Astrocyte (in vitro differentiated cells and primary cell): ENCODE measurements at regions not wholly inside any gene's neighbourhood (a gene's known extent, or its start where the extent isn't known, plus 50 kb on each side); places are given as distances from the start of the nearest gene placed in this dataset.

Source experiments
- DNase-seq: peaks from one replicate; pipeline ENCODE4 v3.0.0-alpha.2; 2010; ENCODE audit warnings: low read depth
- FAIRE-seq: peaks from 2 replicates; lab custom pipeline; 2011; peaks lifted over from hg19 to GRCh38; lab: Jason Lieb, UNC
- H2AFZ ChIP-seq: 2 replicates; pipeline ENCODE4 v1.6.0; 2012; ENCODE audit warnings: low read depth, low read length, inconsistent platforms
- H3K27ac ChIP-seq: 2 replicates; pipeline ENCODE4 v1.5.1; 2011; ENCODE audit warnings: low read depth, low read length, inconsistent platforms
- H3K27me3 ChIP-seq: 2 replicates; pipeline ENCODE4 v1.6.0; 2011; ENCODE audit warnings: low read length, inconsistent platforms; ENCODE audit not compliant: insufficient read depth
- H3K36me3 ChIP-seq: 2 replicates; pipeline ENCODE4 v1.5.1; 2011; ENCODE audit warnings: low read length, inconsistent platforms; ENCODE audit not compliant: insufficient read depth
- H3K4me1 ChIP-seq: 2 replicates; pipeline ENCODE4 v1.5.1; 2011; ENCODE audit warnings: low read length, inconsistent platforms; ENCODE audit not compliant: insufficient read depth
- H3K4me2 ChIP-seq: 2 replicates; pipeline ENCODE4 v1.6.0; 2012; ENCODE audit warnings: low read length, inconsistent platforms
- H3K4me3 ChIP-seq: 2 replicates; pipeline ENCODE4 v1.5.1; 2011; ENCODE audit warnings: low read depth, mild to moderate bottlenecking, low read length, inconsistent platforms; ENCODE audit not compliant: insufficient read depth
- H3K79me2 ChIP-seq: 2 replicates; pipeline ENCODE4 v1.6.0; 2012; ENCODE audit warnings: mild to moderate bottlenecking, low read length, inconsistent platforms; ENCODE audit not compliant: insufficient read depth
- H3K9ac ChIP-seq: 2 replicates; pipeline ENCODE4 v1.6.0; 2012; ENCODE audit warnings: mild to moderate bottlenecking, low read length, inconsistent platforms
- H3K9me3 ChIP-seq: 2 replicates; pipeline ENCODE4 v1.5.1; 2012; ENCODE audit warnings: low read depth, mild to moderate bottlenecking, low read length, inconsistent platforms; ENCODE audit not compliant: insufficient read depth
- H4K20me1 ChIP-seq: 2 replicates; pipeline ENCODE4 v1.6.0; 2012; ENCODE audit warnings: low read length, inconsistent platforms; ENCODE audit not compliant: insufficient read depth
- H3K27ac Mint-ChIP-seq: one replicate; pipeline ENCODE4 v1.8.0; 2021; ENCODE audit warnings: mild to moderate bottlenecking, mixed read lengths; ENCODE audit not compliant: unreplicated experiment
- H3K27me3 Mint-ChIP-seq: one replicate; pipeline ENCODE4 v1.8.0; 2021; ENCODE audit warnings: low read depth, mixed read lengths; ENCODE audit not compliant: unreplicated experiment
- H3K36me3 Mint-ChIP-seq: one replicate; pipeline ENCODE4 v1.8.0; 2021; ENCODE audit warnings: low read depth, mixed read lengths; ENCODE audit not compliant: unreplicated experiment
- H3K4me1 Mint-ChIP-seq: one replicate; pipeline ENCODE4 v1.8.0; 2021; ENCODE audit warnings: low read depth, mixed read lengths; ENCODE audit not compliant: unreplicated experiment
- H3K4me3 Mint-ChIP-seq: one replicate; pipeline ENCODE4 v1.8.0; 2021; ENCODE audit warnings: mild to moderate bottlenecking, moderate library complexity, mixed read lengths; ENCODE audit not compliant: unreplicated experiment
- H3K9me3 Mint-ChIP-seq: one replicate; pipeline ENCODE4 v1.8.0; 2021; ENCODE audit warnings: mild to moderate bottlenecking, mixed read lengths; ENCODE audit not compliant: unreplicated experiment
- EZH2 ChIP-seq: IDR thresholded peaks from 2 replicates; pipeline ENCODE4 v1.6.1; 2012; ENCODE audit warnings: mild to moderate bottlenecking, low read length, inconsistent platforms; ENCODE audit not compliant: insufficient read depth
- TF ChIP-seq, protein P1 (sequence below): IDR thresholded peaks from 2 replicates; pipeline ENCODE4 v1.5.1; 2011; ENCODE audit warnings: low read depth, mild to moderate bottlenecking, inconsistent platforms, low read length, moderate library complexity; ENCODE audit not compliant: insufficient read depth

GRCh38 chr10:131649617-131650016 is 251.2 kb upstream of the PPP2R2D start:
- H3K36me3 Mint-ChIP-seq, result no peaks in the 10 kb centered on the region
- Histone ChIP-seq H3K9me3 (peaks cover 25% of the 10 kb centered on the region), H3K27me3 (no peaks in the 10 kb centered on the region), H2AFZ (no peak overlapping the region), H3K9ac (no peak overlapping the region), H3K4me3 (no peak overlapping the region), H3K4me1 (no peaks in the 10 kb centered on the region), H3K79me2 (no peaks in the 10 kb centered on the region), H3K4me2 (no peak overlapping the region), H3K36me3 (no peaks in the 10 kb centered on the region), H4K20me1 (no peaks in the 10 kb centered on the region), H3K27ac (no peak overlapping the region)
- no peaks in the 10 kb centered on the region for H3K4me1 Mint-ChIP-seq
- DNase-seq (no peak), FAIRE-seq (no peak)
- no peak overlapping the region for H3K27ac Mint-ChIP-seq
- TF ChIP-seq, protein P1, sequence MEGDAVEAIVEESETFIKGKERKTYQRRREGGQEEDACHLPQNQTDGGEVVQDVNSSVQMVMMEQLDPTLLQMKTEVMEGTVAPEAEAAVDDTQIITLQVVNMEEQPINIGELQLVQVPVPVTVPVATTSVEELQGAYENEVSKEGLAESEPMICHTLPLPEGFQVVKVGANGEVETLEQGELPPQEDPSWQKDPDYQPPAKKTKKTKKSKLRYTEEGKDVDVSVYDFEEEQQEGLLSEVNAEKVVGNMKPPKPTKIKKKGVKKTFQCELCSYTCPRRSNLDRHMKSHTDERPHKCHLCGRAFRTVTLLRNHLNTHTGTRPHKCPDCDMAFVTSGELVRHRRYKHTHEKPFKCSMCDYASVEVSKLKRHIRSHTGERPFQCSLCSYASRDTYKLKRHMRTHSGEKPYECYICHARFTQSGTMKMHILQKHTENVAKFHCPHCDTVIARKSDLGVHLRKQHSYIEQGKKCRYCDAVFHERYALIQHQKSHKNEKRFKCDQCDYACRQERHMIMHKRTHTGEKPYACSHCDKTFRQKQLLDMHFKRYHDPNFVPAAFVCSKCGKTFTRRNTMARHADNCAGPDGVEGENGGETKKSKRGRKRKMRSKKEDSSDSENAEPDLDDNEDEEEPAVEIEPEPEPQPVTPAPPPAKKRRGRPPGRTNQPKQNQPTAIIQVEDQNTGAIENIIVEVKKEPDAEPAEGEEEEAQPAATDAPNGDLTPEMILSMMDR, result no peak
- no peak for TF ChIP-seq EZH2
- H3K9me3 Mint-ChIP-seq, result peaks cover 6% of the 10 kb centered on the region
- no peak overlapping the region for H3K4me3 Mint-ChIP-seq
- peaks cover 25% of the 10 kb centered on the region for H3K27me3 Mint-ChIP-seq

DNA sequence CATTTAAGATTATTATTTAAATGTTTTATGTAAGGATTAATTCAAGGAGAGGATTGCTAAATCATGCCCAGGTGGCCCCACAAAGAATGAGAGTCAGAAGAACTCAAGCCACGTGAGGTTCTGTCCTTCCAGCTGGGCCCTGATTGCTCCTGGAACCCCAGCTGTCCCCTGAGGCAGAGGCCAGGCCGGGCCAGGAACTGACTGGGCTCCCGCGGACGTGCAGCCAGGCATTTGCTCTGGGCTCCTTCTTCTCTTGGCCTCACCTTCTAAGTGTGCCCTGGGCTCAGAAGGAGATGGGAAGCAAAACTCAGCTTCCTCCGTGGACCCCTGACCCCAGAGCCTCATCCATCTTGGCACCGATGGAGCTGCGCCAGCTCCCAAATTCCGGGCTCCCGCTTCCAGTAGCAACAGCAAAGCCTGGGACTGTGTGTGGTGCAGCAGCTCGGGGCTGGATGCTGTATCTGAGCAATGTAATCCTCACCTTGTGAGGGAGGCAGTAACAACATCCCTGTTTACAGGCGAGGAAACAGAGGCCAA is 250.6 kb upstream of the PPP2R2D start:
- H3K4me1 Mint-ChIP-seq, result peaks cover 4% of the 10 kb centered on the region
- no peaks in the 10 kb centered on the region for H3K36me3 Mint-ChIP-seq
- Histone ChIP-seq H3K36me3 (no peaks in the 10 kb centered on the region), H3K4me3 (no peak overlapping the region), H4K20me1 (no peaks in the 10 kb centered on the region), H3K9ac (no peak overlapping the region), H3K27ac (no peak overlapping the region), H3K9me3 (peaks cover 25% of the 10 kb centered on the region), H3K4me2 (no peak overlapping the region), H3K27me3 (no peaks in the 10 kb centered on the region), H2AFZ (no peak overlapping the region), H3K79me2 (no peaks in the 10 kb centered on the region), H3K4me1 (no peaks in the 10 kb centered on the region)
- H3K9me3 Mint-ChIP-seq, result peaks cover 6% of the 10 kb centered on the region
- DNase-seq (no peak), FAIRE-seq (no peak)
- TF ChIP-seq, protein P1, result no peak
- TF ChIP-seq EZH2, result no peak
- H3K27ac Mint-ChIP-seq, result no peak overlapping the region
- no peak overlapping the region for H3K4me3 Mint-ChIP-seq
- peaks cover 27% of the 10 kb centered on the region for H3K27me3 Mint-ChIP-seq

DNA sequence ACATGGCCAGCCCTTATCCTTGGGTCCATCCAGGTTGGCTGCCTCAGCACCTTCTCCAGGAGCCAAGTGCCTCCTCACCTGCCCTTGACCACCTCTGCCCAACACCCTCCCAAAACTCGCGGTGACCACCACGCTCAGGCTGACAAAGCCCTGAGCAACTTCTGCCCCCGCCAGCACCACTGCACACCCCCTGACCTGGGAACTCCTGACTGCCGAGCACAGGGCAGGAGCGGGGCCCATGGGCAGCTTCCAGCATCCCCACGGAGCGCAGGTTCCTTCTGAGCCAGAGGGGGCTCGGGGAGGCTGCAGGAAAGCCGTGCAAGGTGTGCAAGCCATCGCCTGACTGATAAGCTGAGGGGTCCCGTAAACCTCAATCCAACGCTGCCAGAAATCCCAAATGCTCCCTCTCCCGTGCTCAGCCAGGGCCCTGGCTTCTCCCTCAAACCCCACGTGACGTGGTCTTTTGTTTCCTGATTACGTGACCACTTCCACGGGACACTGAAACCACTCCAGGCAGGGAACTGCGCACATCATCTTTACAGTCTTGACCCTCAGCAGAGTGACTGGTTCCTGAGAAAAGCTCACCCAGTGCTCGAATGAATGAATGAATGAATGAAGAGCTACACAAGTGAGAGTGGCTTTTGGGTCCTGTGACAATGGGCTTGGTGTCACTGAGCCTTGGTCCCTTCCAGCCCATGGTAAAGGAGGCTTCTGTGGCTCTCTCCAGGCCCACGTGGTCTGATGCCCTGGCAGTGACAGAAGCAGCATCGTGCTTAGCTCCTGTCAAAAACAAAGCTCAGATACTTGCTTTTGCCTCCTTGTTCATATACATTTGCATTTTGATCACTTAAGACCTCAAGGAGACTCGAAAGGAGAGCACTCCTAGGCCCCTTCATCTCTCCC is 249.8 kb upstream of the PPP2R2D start:
- Histone ChIP-seq H3K36me3 (no peaks in the 10 kb centered on the region), H3K27me3 (no peaks in the 10 kb centered on the region), H3K9me3 (peaks cover 20% of the 10 kb centered on the region), H4K20me1 (no peaks in the 10 kb centered on the region), H2AFZ (no peak overlapping the region), H3K4me3 (no peak overlapping the region), H3K4me2 (no peak overlapping the region), H3K27ac (no peak overlapping the region), H3K79me2 (no peaks in the 10 kb centered on the region), H3K9ac (no peak overlapping the region), H3K4me1 (no peaks in the 10 kb centered on the region)
- FAIRE-seq (no peak), DNase-seq (no peak)
- Mint-ChIP-seq H3K4me1 (peaks cover 6% of the 10 kb centered on the region), H3K9me3 (peaks cover 4% of the 10 kb centered on the region), H3K4me3 (no peak overlapping the region), H3K27me3 (peaks cover 27% of the 10 kb centered on the region), H3K27ac (no peak overlapping the region), H3K36me3 (no peaks in the 10 kb centered on the region)
- TF ChIP-seq, protein P1, result no peak
- TF ChIP-seq EZH2, result no peak
